Suprapubic skin (tissue), 4 donors: ENCODE measurements at regions not wholly inside any gene's neighbourhood (a gene's known extent, or its start where the extent isn't known, plus 50 kb on each side); places are given as distances from the start of the nearest gene placed in this dataset.

Source experiments
- DNase-seq, 2 donors: peaks; one replicate each; pipeline ENCODE4 v3.0.0-alpha.2; 2019; ENCODE audit warnings: low spot score in 2 of 2
- H3K27ac ChIP-seq: fragments of 200-600 bp; sonication (generic); one replicate; pipeline ENCODE4 v1.5.1; 2019
- H3K27me3 ChIP-seq: fragments of 200-600 bp; sonication (generic); one replicate; pipeline ENCODE4 v1.5.1; 2019
- H3K36me3 ChIP-seq: fragments of 200-600 bp; sonication (generic); one replicate; pipeline ENCODE4 v1.5.1; 2019
- H3K4me1 ChIP-seq: fragments of 200-600 bp; sonication (generic); one replicate; pipeline ENCODE4 v1.5.1; 2019
- H3K4me3 ChIP-seq: fragments of 200-600 bp; sonication (generic); one replicate; pipeline ENCODE4 v1.5.1; 2019; ENCODE audit warnings: mild to moderate bottlenecking
- H3K9me3 ChIP-seq: fragments of 200-600 bp; sonication (generic); one replicate; pipeline ENCODE4 v1.5.1; 2019
- EP300 ChIP-seq: sonication (generic); formaldehyde crosslinking; IDR thresholded peaks from one replicate; pipeline ENCODE4 v1.6.1; 2017; ENCODE audit warnings: antibody characterized with exemption
- POLR2A ChIP-seq, 2 donors: fragments of 450-650 bp; IDR thresholded peaks; one replicate each; pipeline ENCODE4 v1.6.1; 2017; ENCODE audit warnings: antibody characterized with exemption in 2 of 2, mild to moderate bottlenecking in 2 of 2, moderate library complexity in 2 of 2
- POLR2AphosphoS5 ChIP-seq, 3 donors: sonication (generic); formaldehyde crosslinking; IDR thresholded peaks; one replicate each; pipeline ENCODE4 v1.6.1; 2017; ENCODE audit warnings: antibody characterized with exemption in 3 of 3
- WGBS: methylation state at CpG from one replicate; pipeline ENCODE4 v1.1.5; 2018; 5-methylcytosine and 5-hydroxymethylcytosine counted together
- TF ChIP-seq, protein P1 (sequence below), 2 donors: fragments of 200-600 bp in 1 of 2; fragments of 450-650 bp in 1 of 2; sonication (generic) in 1 of 2; IDR thresholded peaks; one replicate each; pipeline ENCODE4 v1.5.1; 2016 to 2019; ENCODE audit warnings: antibody characterized with exemption in 2 of 2, mild to moderate bottlenecking in 1 of 2, moderate library complexity in 1 of 2

DNA sequence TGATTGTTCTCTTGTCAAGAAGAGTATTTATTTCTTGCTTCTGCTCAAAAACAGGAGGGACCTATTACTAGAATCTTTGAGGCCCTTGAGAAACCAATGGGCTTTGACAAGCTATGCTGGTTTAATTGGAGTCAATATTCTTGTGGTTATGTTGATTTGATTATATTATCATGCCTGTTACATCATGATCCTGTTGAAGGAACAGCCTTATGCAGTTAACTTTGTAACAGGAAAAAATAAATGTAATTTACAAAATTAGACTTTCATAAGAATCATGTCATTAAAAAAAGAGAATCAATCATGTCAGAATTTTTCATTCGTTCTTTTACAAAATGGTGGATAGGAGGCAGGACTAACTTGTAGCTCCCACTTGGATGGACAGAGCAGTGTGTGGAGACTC lies 386.1 kb upstream of the DDI1 start:
- Histone ChIP-seq H3K27me3 (no peaks in the 10 kb centered on the region), H3K4me1 (no peaks in the 10 kb centered on the region)
- WGBS = 85% methylated on average over 1 of the region's 1 CpG

DNA sequence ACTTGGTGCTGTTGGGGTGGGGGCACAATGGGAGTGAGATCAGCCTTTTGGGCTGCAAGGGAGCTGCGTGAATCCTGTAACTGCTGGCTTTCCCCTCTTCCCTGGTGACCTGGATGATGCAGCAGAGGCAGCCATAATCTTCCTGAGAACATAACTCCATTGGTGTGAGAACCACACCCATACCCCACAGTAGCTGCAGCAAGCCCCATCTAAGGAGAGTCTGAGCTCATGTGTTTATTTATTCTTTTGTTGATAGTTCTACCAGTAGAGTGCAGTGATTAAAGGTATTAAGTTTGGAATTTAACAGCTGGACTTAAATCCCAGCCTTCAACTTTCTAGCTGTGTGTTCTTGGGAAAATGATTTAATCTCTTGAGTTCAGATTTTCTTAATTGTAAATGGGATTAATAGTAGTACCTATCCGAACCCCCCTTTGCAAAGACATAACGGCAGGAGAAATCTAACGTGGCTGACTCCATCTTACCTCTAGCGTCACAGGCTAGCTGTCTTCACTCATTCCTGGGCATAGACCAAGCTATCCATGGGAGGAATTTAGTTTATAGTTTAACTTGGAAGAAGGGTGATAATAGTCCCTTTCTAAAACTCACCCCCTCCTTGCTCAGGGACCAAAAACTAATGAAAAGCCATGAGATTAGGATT lies 385.0 kb upstream of the DDI1 start:
- Histone ChIP-seq H3K4me3 (no peak overlapping the region), H3K36me3 (no peaks in the 10 kb centered on the region), H3K4me1 (no peaks in the 10 kb centered on the region), H3K27ac (no peak overlapping the region), H3K27me3 (no peaks in the 10 kb centered on the region), H3K9me3 (no peaks in the 10 kb centered on the region)
- TF ChIP-seq POLR2A (IDR thresholded peaks at IDR 0.05) (no peak), EP300 (no peak), POLR2AphosphoS5 (IDR thresholded peaks at IDR 0.05) (no peak)
- TF ChIP-seq, protein P1, sequence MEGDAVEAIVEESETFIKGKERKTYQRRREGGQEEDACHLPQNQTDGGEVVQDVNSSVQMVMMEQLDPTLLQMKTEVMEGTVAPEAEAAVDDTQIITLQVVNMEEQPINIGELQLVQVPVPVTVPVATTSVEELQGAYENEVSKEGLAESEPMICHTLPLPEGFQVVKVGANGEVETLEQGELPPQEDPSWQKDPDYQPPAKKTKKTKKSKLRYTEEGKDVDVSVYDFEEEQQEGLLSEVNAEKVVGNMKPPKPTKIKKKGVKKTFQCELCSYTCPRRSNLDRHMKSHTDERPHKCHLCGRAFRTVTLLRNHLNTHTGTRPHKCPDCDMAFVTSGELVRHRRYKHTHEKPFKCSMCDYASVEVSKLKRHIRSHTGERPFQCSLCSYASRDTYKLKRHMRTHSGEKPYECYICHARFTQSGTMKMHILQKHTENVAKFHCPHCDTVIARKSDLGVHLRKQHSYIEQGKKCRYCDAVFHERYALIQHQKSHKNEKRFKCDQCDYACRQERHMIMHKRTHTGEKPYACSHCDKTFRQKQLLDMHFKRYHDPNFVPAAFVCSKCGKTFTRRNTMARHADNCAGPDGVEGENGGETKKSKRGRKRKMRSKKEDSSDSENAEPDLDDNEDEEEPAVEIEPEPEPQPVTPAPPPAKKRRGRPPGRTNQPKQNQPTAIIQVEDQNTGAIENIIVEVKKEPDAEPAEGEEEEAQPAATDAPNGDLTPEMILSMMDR (IDR thresholded peaks at IDR 0.05) = no peak
- no peak for DNase-seq
- 93% methylated on average over 5 of the region's 5 CpGs for WGBS

More for the DNA sequence above, 386.1 kb upstream of the DDI1 start:
- no peaks in the 10 kb centered on the region for H3K36me3 ChIP-seq
- H3K9me3 ChIP-seq = no peaks in the 10 kb centered on the region
- H3K4me3 ChIP-seq = no peak overlapping the region
- TF ChIP-seq EP300 (no peak), POLR2A (IDR thresholded peaks at IDR 0.05) (no peak), POLR2AphosphoS5 (IDR thresholded peaks at IDR 0.05) (no peak)
- TF ChIP-seq, protein P1 (IDR thresholded peaks at IDR 0.05) = no peak
- H3K27ac ChIP-seq = no peak overlapping the region
- no peak for DNase-seq

DNA sequence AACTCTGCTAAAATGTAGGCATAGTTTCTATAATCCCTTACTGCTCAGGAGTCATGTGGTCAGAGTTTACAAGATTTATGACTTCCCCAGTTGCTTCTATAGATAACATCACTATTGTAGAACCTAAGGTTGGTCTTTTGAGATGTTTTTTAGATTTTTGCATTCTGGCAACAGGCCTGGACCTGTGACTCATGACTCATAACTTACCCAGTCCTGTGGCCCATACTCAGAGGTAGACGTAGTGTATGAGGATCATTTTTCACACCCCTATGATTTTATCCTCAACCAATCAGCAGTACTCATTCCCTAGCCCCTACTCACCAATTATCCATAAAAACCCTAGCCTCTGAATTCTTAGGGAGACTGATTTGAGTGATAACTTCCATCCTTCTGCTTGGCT lies 384.4 kb upstream of the DDI1 start:
- no peaks in the 10 kb centered on the region for H3K4me1 ChIP-seq
- DNase-seq = no peak
- WGBS = 35% methylated on average over 1 of the region's 1 CpG
- H3K36me3 ChIP-seq = no peaks in the 10 kb centered on the region
- no peaks in the 10 kb centered on the region for H3K27me3 ChIP-seq
- TF ChIP-seq EP300 (no peak), POLR2AphosphoS5 (IDR thresholded peaks at IDR 0.05) (no peak), POLR2A (IDR thresholded peaks at IDR 0.05) (no peak)
- TF ChIP-seq, protein P1 (IDR thresholded peaks at IDR 0.05) = no peak
- H3K27ac ChIP-seq = no peak overlapping the region
- H3K4me3 ChIP-seq = no peak overlapping the region
- no peaks in the 10 kb centered on the region for H3K9me3 ChIP-seq

DNA sequence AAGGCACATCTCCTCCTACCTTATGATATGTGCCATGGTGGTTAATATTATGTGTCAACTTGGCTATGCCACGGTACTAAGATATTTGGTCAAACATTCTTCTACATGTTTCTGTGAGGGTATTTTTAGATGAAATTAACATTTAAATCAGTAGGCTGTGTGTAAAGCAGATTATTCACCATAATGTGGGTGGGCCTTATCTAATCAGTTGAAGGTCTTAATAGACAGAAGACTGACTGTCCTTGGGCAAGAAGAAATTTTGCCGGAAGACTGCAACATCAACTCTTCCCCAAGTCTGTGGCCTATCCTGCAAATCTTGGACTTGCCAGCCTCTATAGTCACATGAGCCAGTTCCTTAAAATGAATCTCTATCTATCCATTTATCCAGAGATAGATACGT lies 380.1 kb upstream of the DDI1 start:
- no peak overlapping the region for H3K27ac ChIP-seq
- WGBS = 95% methylated on average over 3 of the region's 3 CpGs
- H3K4me1 ChIP-seq = no peaks in the 10 kb centered on the region
- H3K27me3 ChIP-seq = no peaks in the 10 kb centered on the region
- TF ChIP-seq POLR2AphosphoS5 (IDR thresholded peaks at IDR 0.05) (no peak), EP300 (no peak), POLR2A (IDR thresholded peaks at IDR 0.05) (no peak)
- TF ChIP-seq, protein P1 (IDR thresholded peaks at IDR 0.05) = no peak
- no peaks in the 10 kb centered on the region for H3K9me3 ChIP-seq
- no peaks in the 10 kb centered on the region for H3K36me3 ChIP-seq
- no peak overlapping the region for H3K4me3 ChIP-seq
- no peak for DNase-seq

DNA sequence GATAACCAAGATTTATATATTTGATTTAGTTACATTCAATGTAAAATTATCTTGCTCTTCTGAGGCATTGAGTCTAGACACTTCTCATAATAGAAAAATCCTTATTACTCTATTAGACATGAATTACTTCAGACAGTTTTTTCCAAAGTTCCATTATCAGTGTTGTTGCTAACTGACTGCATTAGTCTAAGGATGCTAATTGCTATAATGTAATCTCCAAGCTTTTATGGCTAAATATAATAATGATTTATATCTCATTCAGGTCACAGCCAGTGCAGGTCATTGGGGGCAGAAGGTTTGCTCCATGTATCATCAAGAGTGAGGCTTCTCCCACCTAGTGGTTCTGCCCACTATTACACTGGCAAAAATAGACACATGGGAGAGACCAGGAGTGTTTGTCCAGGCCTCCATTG lies 377.2 kb upstream of the DDI1 start:
- Histone ChIP-seq H3K27me3 (no peaks in the 10 kb centered on the region), H3K9me3 (no peaks in the 10 kb centered on the region), H3K4me1 (no peaks in the 10 kb centered on the region), H3K27ac (no peak overlapping the region), H3K36me3 (no peaks in the 10 kb centered on the region), H3K4me3 (no peak overlapping the region)
- no peak for DNase-seq
- no peak for TF ChIP-seq POLR2AphosphoS5 (IDR thresholded peaks at IDR 0.05)
- no peak for TF ChIP-seq POLR2A (IDR thresholded peaks at IDR 0.05)
- TF ChIP-seq, protein P1 (IDR thresholded peaks at IDR 0.05) = no peak
- no peak for TF ChIP-seq EP300
